T-helper 2 cell treated with Interferon-gamma antibody and Interleukin-4, amounts not matched to agents 5 μg/mL and 100 μg/mL, for 36 hours (primary cell): ENCODE measurements at regions not wholly inside any gene's neighbourhood (a gene's known extent, or its start where the extent isn't known, plus 50 kb on each side); places are given as distances from the start of the nearest gene placed in this dataset.

Source experiments
- DNase-seq: peaks from one replicate; pipeline ENCODE4 v3.0.0; 2021; ENCODE audit warnings: low spot score
- H3K27ac Mint-ChIP-seq: one replicate; pipeline ENCODE4 v1.8.0; 2021; ENCODE audit warnings: mild to moderate bottlenecking, mixed read lengths
- H3K27me3 Mint-ChIP-seq: one replicate; pipeline ENCODE4 v1.8.0; 2021; ENCODE audit warnings: low read depth, mixed read lengths
- H3K36me3 Mint-ChIP-seq: one replicate; pipeline ENCODE4 v1.8.0; 2021; ENCODE audit warnings: low read depth, mixed read lengths
- H3K4me1 Mint-ChIP-seq: one replicate; pipeline ENCODE4 v1.8.0; 2021; ENCODE audit warnings: low read depth, mixed read lengths
- H3K4me3 Mint-ChIP-seq: one replicate; pipeline ENCODE4 v1.8.0; 2022; ENCODE audit warnings: mild to moderate bottlenecking, moderate library complexity, mixed read lengths
- H3K9me3 Mint-ChIP-seq: one replicate; pipeline ENCODE4 v1.8.0; 2021; ENCODE audit warnings: mixed read lengths

DNA sequence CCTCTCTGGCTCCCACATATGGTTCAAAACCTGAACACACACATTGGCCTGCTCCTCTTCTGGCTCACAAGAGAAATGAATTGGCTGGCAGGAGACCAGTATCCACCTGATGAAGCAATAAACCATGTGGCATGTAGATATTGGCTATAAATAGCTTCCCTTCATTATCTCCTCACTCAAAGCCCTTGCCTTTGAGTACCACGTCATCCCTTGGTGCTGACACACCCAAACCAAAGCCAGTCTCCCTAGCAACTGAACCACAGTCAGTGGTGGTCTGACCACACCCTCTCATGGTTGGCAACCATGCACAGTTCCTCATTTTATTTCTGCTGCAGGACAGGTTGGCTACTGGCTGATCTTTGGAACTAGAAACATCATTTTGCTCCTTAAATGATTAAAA is 98.8 kb downstream of the ZNF621 start:
- Mint-ChIP-seq H3K27me3 (no peaks in the 10 kb centered on the region), H3K36me3 (peaks cover 2% of the 10 kb centered on the region), H3K9me3 (peaks cover 4% of the 10 kb centered on the region), H3K27ac (no peak overlapping the region), H3K4me1 (peaks cover 4% of the 10 kb centered on the region), H3K4me3 (no peak overlapping the region)
- peak; percentile 15 for DNase-seq

DNA sequence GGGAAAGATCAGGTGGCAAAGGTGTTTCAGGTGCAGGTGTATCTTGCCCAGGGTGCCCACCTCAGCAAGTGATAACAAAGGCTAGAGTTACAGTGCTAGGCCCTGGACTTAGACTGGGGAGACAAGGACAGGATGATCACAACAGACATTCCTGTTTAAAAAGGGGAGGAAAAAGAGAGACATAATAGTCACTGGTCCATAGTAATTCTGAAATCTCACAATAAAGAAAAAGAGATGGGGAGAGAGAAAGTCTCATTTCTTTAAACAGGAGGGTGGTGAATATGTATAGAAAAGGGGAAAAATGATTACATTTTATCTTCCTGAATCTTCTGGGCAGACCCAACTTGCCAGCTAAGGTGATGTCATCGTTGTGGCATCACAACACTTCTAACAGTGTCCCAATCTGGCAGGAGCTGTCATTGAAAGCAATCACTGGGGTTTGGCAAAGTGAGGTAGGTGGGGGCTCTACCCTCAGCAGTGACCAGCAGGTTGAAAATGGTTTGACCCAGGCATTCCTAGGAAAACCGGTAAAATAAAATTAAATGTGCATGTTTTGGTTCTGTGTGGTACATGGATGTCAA is 99.5 kb downstream of the ZNF621 start:
- Mint-ChIP-seq H3K4me3 (no peak overlapping the region), H3K27ac (no peak overlapping the region)

DNA sequence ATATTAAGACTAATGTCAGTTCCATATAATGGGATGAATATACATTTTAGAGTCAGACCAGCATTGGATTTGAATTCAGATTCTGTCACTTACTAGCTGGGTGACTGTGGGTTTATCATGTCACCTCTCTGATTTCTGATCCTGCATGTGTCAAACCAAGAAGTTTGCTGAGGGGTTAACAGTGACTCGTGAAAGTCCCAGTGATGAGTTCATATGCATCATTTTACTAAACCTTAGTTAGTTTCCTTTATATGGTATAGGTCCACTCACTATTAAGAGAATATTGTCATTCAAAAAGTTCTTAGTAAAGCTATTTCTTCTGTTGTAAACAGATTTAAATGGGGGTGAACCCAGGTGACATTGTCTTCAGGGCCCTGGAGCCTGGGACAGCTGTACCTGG is 102.3 kb downstream of the ZNF621 start:
- H3K4me1 Mint-ChIP-seq = peaks cover 4% of the 10 kb centered on the region
- no peak overlapping the region for H3K27ac Mint-ChIP-seq
- peaks cover 2% of the 10 kb centered on the region for H3K36me3 Mint-ChIP-seq
- no peak overlapping the region for H3K4me3 Mint-ChIP-seq
- no peaks in the 10 kb centered on the region for H3K27me3 Mint-ChIP-seq
- peaks cover 19% of the 10 kb centered on the region for H3K9me3 Mint-ChIP-seq
- no peak for DNase-seq

More for the DNA sequence above, 99.5 kb downstream of the ZNF621 start:
- peaks cover 2% of the 10 kb centered on the region for H3K36me3 Mint-ChIP-seq
- H3K9me3 Mint-ChIP-seq = peaks cover 9% of the 10 kb centered on the region
- no peak for DNase-seq
- H3K4me1 Mint-ChIP-seq = peaks cover 4% of the 10 kb centered on the region
- H3K27me3 Mint-ChIP-seq = no peaks in the 10 kb centered on the region

DNA sequence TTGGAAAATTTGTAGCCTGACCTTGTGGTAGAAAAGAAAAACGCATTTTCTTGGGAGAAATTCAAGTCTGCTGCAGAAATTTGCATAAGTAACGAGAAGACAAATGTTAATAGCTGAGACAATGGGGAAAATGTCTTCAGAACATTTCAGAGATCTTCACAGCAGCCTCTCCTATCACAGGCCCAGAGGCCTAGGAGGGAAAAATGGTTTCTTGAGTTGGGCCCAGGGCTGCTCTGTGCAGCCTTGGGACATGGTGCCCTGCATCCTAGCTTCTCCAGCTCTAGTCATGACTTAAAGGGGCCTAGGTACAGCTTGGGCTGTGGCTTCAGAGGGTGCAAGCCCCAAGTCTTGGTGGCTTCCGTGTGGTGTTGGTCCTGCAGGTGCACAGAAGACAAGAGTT is 104.2 kb downstream of the ZNF621 start:
- H3K9me3 Mint-ChIP-seq = peaks cover 25% of the 10 kb centered on the region
- no peak overlapping the region for H3K4me3 Mint-ChIP-seq
- peaks cover 4% of the 10 kb centered on the region for H3K4me1 Mint-ChIP-seq
- no peaks in the 10 kb centered on the region for H3K36me3 Mint-ChIP-seq
- DNase-seq = no peak
- H3K27ac Mint-ChIP-seq = no peak overlapping the region
- no peaks in the 10 kb centered on the region for H3K27me3 Mint-ChIP-seq

DNA sequence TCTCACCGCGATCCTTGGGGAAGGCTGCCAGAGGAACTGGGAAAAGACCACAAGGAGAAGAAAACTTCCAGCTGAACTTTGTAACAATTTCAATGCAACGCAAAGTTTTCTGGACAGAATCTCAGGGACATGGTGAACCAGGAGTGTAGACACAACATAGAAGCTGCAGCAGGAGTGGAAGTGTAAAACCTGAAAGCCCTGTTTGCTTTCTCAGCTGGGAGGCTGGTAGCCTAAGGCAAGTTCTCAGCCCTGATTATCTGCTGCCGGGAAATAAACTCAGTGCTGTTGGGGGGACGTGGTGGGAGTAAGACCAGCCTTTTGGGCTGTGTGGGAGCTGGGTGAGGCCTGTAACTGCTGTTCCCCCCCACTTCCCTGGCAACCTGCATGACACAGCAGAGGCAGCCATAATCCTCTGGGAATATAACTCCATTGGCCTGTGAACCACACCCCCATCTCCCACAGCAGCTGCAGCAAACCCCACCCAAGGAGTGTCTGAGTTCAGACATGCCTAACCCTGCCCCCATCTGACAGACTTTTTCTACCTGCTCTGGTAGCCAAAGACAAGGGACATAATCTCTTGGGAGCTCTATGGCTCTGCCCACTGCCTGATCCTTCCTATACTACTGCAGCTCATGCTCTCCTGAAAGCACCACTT is 106.7 kb downstream of the ZNF621 start:
- Mint-ChIP-seq H3K4me1 (no peaks in the 10 kb centered on the region), H3K9me3 (peaks cover 37% of the 10 kb centered on the region), H3K36me3 (no peaks in the 10 kb centered on the region), H3K27me3 (no peaks in the 10 kb centered on the region), H3K27ac (no peak overlapping the region), H3K4me3 (no peak overlapping the region)
- no peak for DNase-seq

DNA sequence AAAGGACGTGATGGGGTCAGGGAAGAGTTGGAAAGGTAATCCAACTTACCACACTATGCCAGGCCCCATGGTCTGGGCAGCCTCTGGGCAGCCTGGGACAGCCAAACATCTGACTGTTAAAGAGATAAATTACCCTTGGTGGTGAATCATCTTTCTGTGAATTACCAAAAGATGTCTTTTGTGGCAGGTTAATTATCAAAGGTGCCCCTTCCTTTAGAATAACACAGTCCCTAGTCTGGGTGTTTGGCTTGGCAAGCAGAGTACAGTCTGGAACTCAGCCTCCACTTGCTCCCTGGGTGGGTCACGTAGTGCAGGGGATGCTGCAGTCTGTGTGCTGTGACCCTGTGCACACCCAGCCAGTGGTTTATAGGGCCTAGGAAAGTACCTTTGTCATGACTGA is 113.1 kb downstream of the ZNF621 start:
- H3K27ac Mint-ChIP-seq = no peak overlapping the region
- no peak overlapping the region for H3K4me3 Mint-ChIP-seq
- DNase-seq = no peak
- H3K27me3 Mint-ChIP-seq = no peaks in the 10 kb centered on the region
- peaks cover 14% of the 10 kb centered on the region for H3K9me3 Mint-ChIP-seq
- H3K4me1 Mint-ChIP-seq = no peaks in the 10 kb centered on the region
- no peaks in the 10 kb centered on the region for H3K36me3 Mint-ChIP-seq

DNA sequence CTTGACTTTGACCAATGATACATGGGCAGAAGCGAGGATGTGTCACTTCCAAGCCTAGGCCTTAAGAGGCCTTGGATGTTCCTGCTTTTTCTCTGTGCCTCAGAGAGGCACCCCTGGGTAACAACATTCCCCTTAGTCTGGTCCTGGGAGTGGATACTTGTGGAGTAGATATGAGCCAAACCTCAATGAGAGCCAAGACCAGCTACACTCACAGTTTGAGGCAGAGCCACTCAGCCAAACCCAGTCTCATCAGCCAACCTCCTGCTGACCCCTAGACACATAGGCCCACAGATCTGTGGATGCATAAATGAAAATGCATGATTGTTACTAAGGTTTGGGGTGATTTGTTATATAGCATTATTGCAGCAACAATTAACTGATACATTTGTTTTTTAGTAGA is 114.2 kb downstream of the ZNF621 start:
- DNase-seq = no peak
- H3K4me1 Mint-ChIP-seq = no peaks in the 10 kb centered on the region
- no peaks in the 10 kb centered on the region for H3K27me3 Mint-ChIP-seq
- H3K27ac Mint-ChIP-seq = no peak overlapping the region
- H3K9me3 Mint-ChIP-seq = peaks cover 14% of the 10 kb centered on the region
- no peaks in the 10 kb centered on the region for H3K36me3 Mint-ChIP-seq
- no peak overlapping the region for H3K4me3 Mint-ChIP-seq

DNA sequence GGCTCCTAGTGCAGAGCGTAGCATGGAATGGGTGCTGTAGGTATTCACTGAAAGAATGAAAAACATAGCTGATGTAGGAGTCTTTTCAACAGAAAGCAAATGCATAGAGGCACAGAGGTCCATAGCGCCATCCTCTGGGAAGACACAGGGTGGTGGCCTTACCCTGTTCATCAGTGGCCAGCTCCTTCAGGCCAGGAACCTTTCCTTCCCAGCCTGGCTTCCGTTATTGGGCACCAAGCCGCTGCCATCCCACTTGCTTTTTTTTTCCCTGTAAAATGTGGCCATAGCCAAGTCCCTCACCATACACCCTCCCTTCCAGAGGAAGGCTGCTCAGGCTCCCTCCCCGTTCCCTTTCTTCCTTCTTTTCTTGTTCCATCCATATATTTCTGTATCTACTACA is 118.1 kb downstream of the ZNF621 start:
- Mint-ChIP-seq H3K4me3 (no peak overlapping the region), H3K27me3 (no peaks in the 10 kb centered on the region), H3K9me3 (no peaks in the 10 kb centered on the region), H3K36me3 (no peaks in the 10 kb centered on the region), H3K27ac (no peak overlapping the region), H3K4me1 (no peaks in the 10 kb centered on the region)
- no peak for DNase-seq

DNA sequence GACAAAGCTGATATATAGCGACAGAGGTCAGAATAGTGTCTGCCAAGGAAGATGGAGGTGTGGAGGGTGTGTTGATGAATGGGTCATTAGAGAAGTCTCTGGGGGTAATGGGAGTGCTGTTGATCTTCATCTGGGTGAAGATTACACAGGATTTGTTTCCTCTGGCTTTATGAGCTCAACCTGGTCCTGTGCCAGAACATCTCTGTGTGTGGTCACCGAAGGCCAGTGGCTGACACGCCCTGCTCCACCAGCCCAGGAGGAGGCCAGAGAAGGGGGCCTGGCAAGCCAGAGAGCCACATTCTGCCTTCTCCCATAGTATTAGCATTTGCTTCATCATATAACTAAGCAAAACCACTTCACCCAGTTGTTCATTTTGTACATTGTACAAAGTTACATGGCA is 121.1 kb downstream of the ZNF621 start:
- no peak overlapping the region for H3K27ac Mint-ChIP-seq
- DNase-seq = no peak
- H3K9me3 Mint-ChIP-seq = no peaks in the 10 kb centered on the region
- no peaks in the 10 kb centered on the region for H3K4me1 Mint-ChIP-seq
- H3K36me3 Mint-ChIP-seq = no peaks in the 10 kb centered on the region
- no peak overlapping the region for H3K4me3 Mint-ChIP-seq
- H3K27me3 Mint-ChIP-seq = no peaks in the 10 kb centered on the region

DNA sequence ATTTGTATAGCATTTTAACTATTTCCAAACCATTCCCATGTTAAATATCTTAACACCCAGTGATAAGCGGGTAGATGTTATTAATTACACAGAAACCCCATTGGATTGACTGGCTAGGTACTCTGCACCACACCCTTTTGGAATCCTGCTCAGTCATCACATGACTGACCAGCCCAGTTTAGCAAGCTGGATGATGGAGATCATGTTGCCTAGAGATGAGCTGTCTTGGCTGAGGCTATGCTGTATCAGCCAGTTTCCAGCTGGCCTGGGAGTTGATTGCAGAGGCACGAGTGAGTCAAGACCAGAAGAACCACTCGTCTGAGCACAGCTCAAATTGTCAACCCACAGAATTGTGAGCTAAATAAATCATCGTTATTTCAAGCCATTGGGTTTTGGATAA is 124.6 kb downstream of the ZNF621 start:
- no peak for DNase-seq
- no peak overlapping the region for H3K27ac Mint-ChIP-seq
- H3K27me3 Mint-ChIP-seq = no peaks in the 10 kb centered on the region
- H3K4me3 Mint-ChIP-seq = no peak overlapping the region
- no peaks in the 10 kb centered on the region for H3K36me3 Mint-ChIP-seq
- H3K9me3 Mint-ChIP-seq = no peaks in the 10 kb centered on the region
- no peaks in the 10 kb centered on the region for H3K4me1 Mint-ChIP-seq

DNA sequence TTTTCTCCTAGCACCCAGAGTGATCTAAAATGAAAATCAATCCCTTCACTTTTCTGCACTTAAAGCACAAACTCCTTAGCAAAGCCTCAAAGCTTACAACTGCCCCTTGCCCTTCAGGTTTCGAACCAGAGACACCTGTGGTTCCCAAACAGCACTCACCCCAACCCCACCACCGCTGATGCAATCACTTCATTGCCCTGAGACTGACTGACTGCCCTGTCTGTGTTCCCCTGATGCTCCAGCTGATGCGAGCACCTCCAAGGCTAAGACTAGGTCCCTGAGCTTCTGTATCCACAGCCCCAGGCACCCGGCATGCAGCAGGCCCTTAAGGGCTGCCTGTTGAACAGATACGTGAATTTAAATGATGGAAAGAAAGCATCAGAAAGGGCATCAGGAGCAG is 127.3 kb downstream of the ZNF621 start:
- H3K9me3 Mint-ChIP-seq = no peaks in the 10 kb centered on the region
- no peaks in the 10 kb centered on the region for H3K27me3 Mint-ChIP-seq

DNA sequence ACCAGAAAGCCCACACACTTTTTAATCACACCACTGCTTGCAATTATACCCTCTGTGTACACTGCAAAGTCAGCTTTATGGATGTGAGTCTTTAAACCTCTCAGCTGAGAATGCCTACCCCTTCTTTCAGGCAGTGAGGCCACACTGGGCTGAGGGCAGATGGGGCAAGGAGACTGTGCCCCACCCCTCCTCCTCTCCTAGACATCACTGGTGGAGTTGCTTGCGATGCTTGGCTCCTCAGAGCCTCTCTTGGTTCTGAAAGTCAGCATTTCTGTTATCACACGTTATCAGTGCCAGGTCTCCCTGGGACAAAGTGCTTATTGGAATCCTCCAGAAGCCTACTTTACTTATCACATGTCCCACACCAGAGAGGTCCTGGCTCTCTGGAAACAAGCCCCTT is 128.2 kb downstream of the ZNF621 start:
- Mint-ChIP-seq H3K36me3 (no peaks in the 10 kb centered on the region), H3K27ac (no peak overlapping the region), H3K9me3 (no peaks in the 10 kb centered on the region), H3K4me1 (no peaks in the 10 kb centered on the region), H3K4me3 (no peak overlapping the region), H3K27me3 (no peaks in the 10 kb centered on the region)
- no peak for DNase-seq

More for the DNA sequence above, 127.3 kb downstream of the ZNF621 start:
- H3K36me3 Mint-ChIP-seq = no peaks in the 10 kb centered on the region
- H3K4me1 Mint-ChIP-seq = no peaks in the 10 kb centered on the region
- H3K4me3 Mint-ChIP-seq = no peak overlapping the region
- H3K27ac Mint-ChIP-seq = no peak overlapping the region
- no peak for DNase-seq

DNA sequence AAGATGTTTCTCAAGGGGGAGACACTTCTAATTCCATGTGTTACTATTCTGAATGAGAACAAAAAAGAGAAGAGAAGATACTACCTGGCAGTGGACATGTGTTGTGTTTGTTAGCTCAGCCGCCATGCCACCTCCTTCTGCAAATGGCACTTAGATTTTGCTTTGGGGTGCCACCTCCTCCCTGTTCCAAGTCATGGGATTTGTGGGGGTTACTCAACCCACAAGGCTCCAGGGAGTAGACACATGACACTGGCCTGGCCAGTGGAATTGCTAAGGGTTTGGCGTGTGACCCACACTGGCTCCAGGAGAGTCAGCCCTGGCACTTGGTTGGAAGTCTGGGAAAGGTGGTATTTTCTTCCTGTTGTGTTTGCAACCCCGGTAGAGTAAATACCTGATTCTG is 129.1 kb downstream of the ZNF621 start:
- DNase-seq = no peak
- Mint-ChIP-seq H3K4me3 (no peak overlapping the region), H3K27me3 (no peaks in the 10 kb centered on the region), H3K36me3 (no peaks in the 10 kb centered on the region), H3K4me1 (no peaks in the 10 kb centered on the region), H3K27ac (no peak overlapping the region), H3K9me3 (no peaks in the 10 kb centered on the region)

DNA sequence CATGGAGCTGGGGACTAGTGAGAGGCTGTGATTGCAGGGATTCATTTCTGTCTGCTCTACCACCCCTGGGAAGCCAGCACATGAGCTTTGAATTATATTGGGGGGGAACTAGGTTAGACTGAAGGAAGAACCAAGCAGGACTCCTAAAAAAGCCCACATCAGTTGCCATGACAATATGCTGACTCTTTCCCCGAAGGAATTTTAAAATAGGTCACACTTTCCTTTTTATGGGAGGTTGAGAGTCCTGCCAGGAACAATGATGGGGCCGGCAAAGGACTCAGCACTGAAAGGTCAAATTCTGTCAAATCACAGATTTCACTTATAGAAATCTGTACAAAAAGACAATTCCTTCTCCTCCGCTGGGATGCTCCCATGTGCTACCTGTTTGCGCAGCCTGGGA is 130.8 kb downstream of the ZNF621 start:
- Mint-ChIP-seq H3K4me1 (no peaks in the 10 kb centered on the region), H3K36me3 (no peaks in the 10 kb centered on the region), H3K27me3 (no peaks in the 10 kb centered on the region), H3K4me3 (no peak overlapping the region), H3K27ac (no peak overlapping the region), H3K9me3 (no peaks in the 10 kb centered on the region)
- no peak for DNase-seq

DNA sequence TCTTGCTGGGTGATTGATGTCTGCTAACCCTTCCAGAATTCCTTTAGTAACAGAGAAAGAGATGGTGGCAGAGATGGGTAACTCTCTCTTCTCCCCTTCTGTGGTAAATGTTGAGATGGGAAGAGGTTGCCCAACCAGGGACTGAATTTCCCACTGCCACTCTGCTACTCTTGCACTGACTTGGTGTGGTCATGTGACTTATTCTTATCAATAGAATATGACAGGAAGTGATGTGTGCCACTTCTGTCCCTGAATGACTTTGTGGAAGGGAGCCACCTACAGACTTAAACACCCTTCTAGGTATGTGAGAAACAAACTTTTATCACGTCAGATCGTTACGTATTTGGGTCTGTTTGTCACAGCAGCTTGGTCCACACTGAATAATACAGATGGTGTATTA is 132.9 kb downstream of the ZNF621 start:
- Mint-ChIP-seq H3K27ac (no peak overlapping the region), H3K9me3 (no peaks in the 10 kb centered on the region), H3K4me3 (no peak overlapping the region), H3K27me3 (no peaks in the 10 kb centered on the region), H3K4me1 (no peaks in the 10 kb centered on the region), H3K36me3 (no peaks in the 10 kb centered on the region)
- no peak for DNase-seq
